K562 (cell line): ENCODE measurements at regions not wholly inside any gene's neighbourhood (a gene's known extent, or its start where the extent isn't known, plus 50 kb on each side); places are given as distances from the start of the nearest gene placed in this dataset.

Experiments
- GATA2 ChIP-seq: sonication (generic); formaldehyde crosslinking; IDR thresholded peaks from 2 replicates; pipeline ENCODE4 v1.4.0; 2020; ENCODE audit warnings: mild to moderate bottlenecking, missing genetic modification reagents
- HDAC6 ChIP-seq: IDR thresholded peaks from 2 replicates; pipeline ENCODE4 v1.6.1; 2012; ENCODE audit warnings: low read depth, mild to moderate bottlenecking, control low read depth, inconsistent platforms, low read length, moderate library complexity
- RBM22 ChIP-seq: fragments of 200-400 bp; formaldehyde crosslinking; IDR thresholded peaks from 2 replicates; pipeline ENCODE4 v1.6.1; 2018; ENCODE audit warnings: low read length, low read depth; ENCODE audit not compliant: poor library complexity, severe bottlenecking
- SRSF1 ChIP-seq: fragments of 200-400 bp; formaldehyde crosslinking; IDR thresholded peaks from 2 replicates; pipeline ENCODE4 v1.6.1; 2017; ENCODE audit warnings: mild to moderate bottlenecking, low read depth, low read length, moderate library complexity
- TF ChIP-seq, protein P1 (sequence below): fragments of 250-450 bp; sonication (Bioruptor Pico); IDR thresholded peaks from 2 replicates; pipeline ENCODE4 v1.8.0; 2021; ENCODE audit warnings: moderate library complexity, mild to moderate bottlenecking, inconsistent platforms

DNA sequence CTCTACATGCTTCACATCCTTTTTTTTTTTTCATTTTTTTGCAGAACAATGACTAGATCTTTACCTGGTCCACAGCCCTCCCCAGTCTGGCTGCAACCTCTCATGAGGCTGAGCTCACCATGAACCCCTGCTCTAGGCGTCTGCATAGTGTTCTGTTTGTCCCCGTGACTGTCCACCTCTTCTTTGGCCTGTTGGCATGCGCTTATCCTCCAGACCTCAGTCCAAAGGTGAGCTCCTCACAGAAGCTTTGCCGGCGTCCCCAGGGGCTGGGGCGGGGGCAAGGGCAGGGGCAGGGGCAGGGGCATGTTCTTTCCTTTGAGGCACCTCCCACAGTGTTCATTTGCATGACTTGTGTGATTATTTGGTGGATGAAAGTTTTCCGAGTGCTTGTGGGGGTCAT, 218.4 kb upstream of the ZNF32 start:
- TF ChIP-seq, protein P1, sequence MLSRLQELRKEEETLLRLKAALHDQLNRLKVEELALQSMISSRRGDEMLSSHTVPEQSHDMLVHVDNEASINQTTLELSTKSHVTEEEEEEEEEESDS (CRISPR knock-in tag): no peak
- TF ChIP-seq HDAC6 (no peak), GATA2 (CRISPR knock-in tag) (no peak), RBM22 (no peak), SRSF1 (no peak)
